ENCODE measurements at regions not wholly inside any gene's neighbourhood (a gene's known extent, or its start where the extent isn't known, plus 50 kb on each side); places are given as distances from the start of the nearest gene placed in this dataset.

- DNase-seq: no peak
Measured at GRCh38 chr16:54616610-54617009, 314.1 kb upstream of the IRX5 start.

GRCh38 chr16:54605536-54606066 lies 319.0 kb upstream of the IRX3 start:
- DNase-seq: no peak

GRCh38 chr16:54602666-54603065 lies 316.1 kb upstream of the IRX3 start:
- DNase-seq: no peak

- DNase-seq: no peak
Measured at GRCh38 chr16:54597222-54597621, 310.6 kb upstream of the IRX3 start.

GRCh38 chr16:54595621-54596020 lies 309.0 kb upstream of the IRX3 start:
- DNase-seq: no peak

GRCh38 chr16:54594601-54595391 lies 308.2 kb upstream of the IRX3 start:
- no peak for DNase-seq

GRCh38 chr16:54591816-54592246 lies 305.2 kb upstream of the IRX3 start:
- DNase-seq: no peak

- DNase-seq: no peak
Measured at GRCh38 chr16:54590836-54591235, 304.2 kb upstream of the IRX3 start.

- no peak for DNase-seq
Measured at GRCh38 chr16:54589326-54589725, 302.7 kb upstream of the IRX3 start.

GRCh38 chr16:54588026-54588425 lies 301.4 kb upstream of the IRX3 start:
- no peak for DNase-seq

GRCh38 chr16:54587176-54587515 lies 300.6 kb upstream of the IRX3 start:
- no peak for DNase-seq

- no peak for DNase-seq
Measured at GRCh38 chr16:54586474-54587175, 300.0 kb upstream of the IRX3 start.

GRCh38 chr16:54585998-54586340 lies 299.4 kb upstream of the IRX3 start:
- no peak for DNase-seq

GRCh38 chr16:54585094-54585997 lies 298.8 kb upstream of the IRX3 start:
- DNase-seq: no peak

GRCh38 chr16:54584121-54584520 lies 297.5 kb upstream of the IRX3 start:
- DNase-seq: no peak

GRCh38 chr16:54582631-54583250 lies 296.2 kb upstream of the IRX3 start:
- no peak for DNase-seq

GRCh38 chr16:54579106-54579728 lies 292.6 kb upstream of the IRX3 start:
- DNase-seq: no peak

GRCh38 chr16:54577651-54578128 lies 291.1 kb upstream of the IRX3 start:
- no peak for DNase-seq

- DNase-seq: no peak
Measured at GRCh38 chr16:54576785-54577184, 290.2 kb upstream of the IRX3 start.

- DNase-seq: no peak
Measured at GRCh38 chr16:54568906-54569807, 282.6 kb upstream of the IRX3 start.

GRCh38 chr16:54564841-54565240 lies 278.3 kb upstream of the IRX3 start:
- no peak for DNase-seq

Data from suppressor macrophage treated with lipopolysaccharide for 1 hour (primary cell).